SK-N-SH (cell line): ENCODE measurements at regions not wholly inside any gene's neighbourhood (a gene's known extent, or its start where the extent isn't known, plus 50 kb on each side); places are given as distances from the start of the nearest gene placed in this dataset.

Source experiments
- CTCF ChIA-PET: fragments of 300-600, 350-600 bp; formaldehyde crosslinking; extraction: SDS; loops from one replicate; lab custom pipeline; 2021; lab: Yijun Ruan, JAX
- POLR2A ChIA-PET: fragments of 350-600 bp; sonication (Branson Sonifier 250); formaldehyde crosslinking; extraction: SDS; loops from one replicate; lab custom pipeline; 2020; ENCODE audit warnings: antibody characterized with exemption, inconsistent platforms; lab: Yijun Ruan, JAX
- DNase-seq: peaks from one replicate; pipeline ENCODE4 v3.0.0; 2012
- H2AFZ ChIP-seq: fragments of 200-600 bp; sonication (generic); 2 replicates; pipeline ENCODE4 v1.8.1; 2016; ENCODE audit warnings: antibody characterized with exemption, mild to moderate bottlenecking, low read depth
- H3F3A ChIP-seq: fragments of 200-600 bp; sonication (generic); replicated peaks from 2 replicates; pipeline ENCODE3; 2016; ENCODE audit warnings: antibody characterized with exemption, mild to moderate bottlenecking; ENCODE audit not compliant: insufficient read depth
- H3K27ac ChIP-seq, 2 experiments: fragments of 200-500 bp in 1 of 2; fragments of 200-600 bp in 1 of 2; sonication (Bioruptor generic) in 1 of 2; sonication (generic), shearing (Covaris generic) in 1 of 2; 2 replicates each; pipeline versions ENCODE4 v1.5.1 to v1.6.1; 2014 to 2016; ENCODE audit warnings: low read depth in 2 of 2, inconsistent platforms in 1 of 2, low read length in 1 of 2, mild to moderate bottlenecking in 1 of 2, mixed read lengths in 1 of 2
- H3K27me3 ChIP-seq: fragments of 200-600 bp; sonication (generic), shearing (Covaris generic); 2 replicates; pipeline ENCODE4 v1.6.1; 2016; ENCODE audit warnings: mixed run types; ENCODE audit not compliant: insufficient read depth
- H3K36me3 ChIP-seq, 2 experiments: fragments of 200-500 bp in 1 of 2; fragments of 200-600 bp in 1 of 2; sonication (Bioruptor generic) in 1 of 2; sonication (generic) in 1 of 2; replicated peaks in 1 of 2; 2 replicates each; pipeline versions ENCODE3 to v1.5.1; 2014 to 2016; ENCODE audit warnings: low read length in 1 of 2, mild to moderate bottlenecking in 1 of 2; ENCODE audit not compliant: insufficient read depth in 2 of 2, control insufficient read depth in 1 of 2
- H3K4me1 ChIP-seq, 2 experiments: fragments of 200-500 bp in 1 of 2; fragments of 200-600 bp in 1 of 2; sonication (Bioruptor generic) in 1 of 2; sonication (generic), shearing (Covaris generic) in 1 of 2; 2 replicates each; pipeline versions ENCODE4 v1.5.1 to v1.6.1; 2014 to 2016; ENCODE audit warnings: low read depth in 1 of 2, low read length in 1 of 2, mixed run types in 1 of 2; ENCODE audit not compliant: insufficient read depth in 2 of 2, control insufficient read depth in 1 of 2
- H3K4me2 ChIP-seq: fragments of 200-600 bp; sonication (generic), shearing (Covaris generic); 2 replicates; pipeline ENCODE4 v1.6.1; 2017; ENCODE audit warnings: mixed run types
- H3K4me3 ChIP-seq, 2 experiments: fragments of 200-500 bp in 1 of 2; fragments of 200-600 bp in 1 of 2; sonication (Bioruptor generic) in 1 of 2; sonication (generic), shearing (Covaris generic) in 1 of 2; 2 replicates each; pipeline versions ENCODE4 v1.5.1 to v1.8.1; 2014 to 2016; ENCODE audit warnings: low read depth in 2 of 2, inconsistent platforms in 1 of 2, low read length in 1 of 2, mild to moderate bottlenecking in 1 of 2, mixed read lengths in 1 of 2, moderate library complexity in 1 of 2
- H3K79me2 ChIP-seq: fragments of 200-600 bp; sonication (generic); 2 replicates; pipeline ENCODE4 v1.8.1; 2017; ENCODE audit warnings: mild to moderate bottlenecking; ENCODE audit not compliant: insufficient read depth
- H3K9ac ChIP-seq: fragments of 200-600 bp; sonication (generic); 2 replicates; pipeline ENCODE4 v1.6.1; 2017; ENCODE audit warnings: mixed run types
- H3K9me2 ChIP-seq: fragments of 200-600 bp; sonication (generic); 2 replicates; pipeline ENCODE4 v1.6.1; 2017; ENCODE audit warnings: mixed run types
- H3K9me3 ChIP-seq: fragments of 200-600 bp; sonication (generic); 2 replicates; pipeline ENCODE4 v1.6.1; 2017; ENCODE audit warnings: mixed run types, mild to moderate bottlenecking, moderate library complexity
- H4K20me1 ChIP-seq: fragments of 200-600 bp; sonication (generic); 2 replicates; pipeline ENCODE4 v1.6.1; 2017; ENCODE audit warnings: mild to moderate bottlenecking, mixed run types; ENCODE audit not compliant: insufficient read depth
- CHD2 ChIP-seq: fragments of 150-350 bp; IDR thresholded peaks from 2 replicates; pipeline ENCODE4 v1.6.1; 2018; ENCODE audit warnings: low read length; ENCODE audit not compliant: partially characterized antibody
- CTCF ChIP-seq: fragments of 200-600 bp; sonication (generic); IDR thresholded peaks from 2 replicates; pipeline ENCODE4 v1.6.1; 2017; ENCODE audit warnings: antibody characterized with exemption, mild to moderate bottlenecking, moderate library complexity
- EP300 ChIP-seq, 2 experiments: IDR thresholded peaks; 2 replicates each; pipeline versions ENCODE4 v1.4.0 to v1.6.1; 2012; ENCODE audit warnings: borderline replicate concordance in 1 of 2, low read depth in 1 of 2, low read length in 1 of 2
- EZH2phosphoT487 ChIP-seq: fragments of 200-600 bp; sonication (generic); IDR thresholded peaks from 2 replicates; pipeline ENCODE4 v1.6.1; 2017; ENCODE audit warnings: low read depth, mixed run types, mild to moderate bottlenecking, antibody characterized with exemption, moderate library complexity, borderline replicate concordance
- FOXJ3 ChIP-seq: sonication (generic); formaldehyde crosslinking; IDR thresholded peaks from 2 replicates; pipeline ENCODE4 v1.5.1; 2020; ENCODE audit warnings: mild to moderate bottlenecking, missing genetic modification reagents
- FOXM1 ChIP-seq: IDR thresholded peaks from 2 replicates; pipeline ENCODE4 v1.4.0; 2012; ENCODE audit warnings: low read depth, mild to moderate bottlenecking
- GABPA ChIP-seq: IDR thresholded peaks from 2 replicates; pipeline ENCODE4 v1.4.0; 2012; ENCODE audit warnings: low read depth, mild to moderate bottlenecking
- IRF3 ChIP-seq: fragments of 150-350 bp; IDR thresholded peaks from 2 replicates; pipeline ENCODE4 v1.6.1; 2016; ENCODE audit warnings: mild to moderate bottlenecking, low read depth, low read length
- MXI1 ChIP-seq: IDR thresholded peaks from 2 replicates; pipeline ENCODE4 v1.6.1; 2012; ENCODE audit warnings: mild to moderate bottlenecking, low read depth, low read length, improper control_type of control experiment
- NFIC ChIP-seq: IDR thresholded peaks from 2 replicates; pipeline ENCODE4 v1.4.0; 2012; ENCODE audit warnings: borderline replicate concordance
- NRF1 ChIP-seq: IDR thresholded peaks from 2 replicates; pipeline ENCODE4 v1.6.1; 2012; ENCODE audit warnings: low read depth, mild to moderate bottlenecking, low read length
- PBX3 ChIP-seq: IDR thresholded peaks from 2 replicates; pipeline ENCODE4; 2012
- RAD21 ChIP-seq: IDR thresholded peaks from 2 replicates; pipeline ENCODE4 v1.6.1; 2012; ENCODE audit warnings: mild to moderate bottlenecking, low read length
- RCOR1 ChIP-seq: fragments of 150-350 bp; IDR thresholded peaks from 2 replicates; pipeline ENCODE4 v1.6.1; 2017; ENCODE audit warnings: antibody characterized with exemption, low read length
- RFX5 ChIP-seq: IDR thresholded peaks from 2 replicates; pipeline ENCODE4 v1.6.1; 2012; ENCODE audit warnings: mild to moderate bottlenecking, improper control_type of control experiment, low read length
- RXRA ChIP-seq: IDR thresholded peaks from 2 replicates; pipeline ENCODE4 v1.4.0; 2012; ENCODE audit warnings: low read depth, mild to moderate bottlenecking, borderline replicate concordance
- SMC3 ChIP-seq: IDR thresholded peaks from 2 replicates; pipeline ENCODE4 v1.6.1; 2012; ENCODE audit warnings: low read depth, low read length, improper control_type of control experiment
- TAF1 ChIP-seq: IDR thresholded peaks from 2 replicates; pipeline ENCODE4 v1.6.1; 2012; ENCODE audit warnings: low read depth, mild to moderate bottlenecking, low read length, moderate library complexity, borderline replicate concordance
- TCF12 ChIP-seq: IDR thresholded peaks from 2 replicates; pipeline ENCODE4 v1.4.0; 2012
- TEAD4 ChIP-seq: IDR thresholded peaks from 2 replicates; pipeline ENCODE4 v1.4.0; 2012; ENCODE audit warnings: mild to moderate bottlenecking, borderline replicate concordance; ENCODE audit not compliant: insufficient read depth
- USF1 ChIP-seq: IDR thresholded peaks from 2 replicates; pipeline ENCODE4 v1.4.0; 2012; ENCODE audit warnings: low read depth, borderline replicate concordance
- YY1 ChIP-seq: IDR thresholded peaks from 2 replicates; pipeline ENCODE4 v1.4.0; 2012; ENCODE audit warnings: low read depth, mild to moderate bottlenecking
- ZBTB33 ChIP-seq: IDR thresholded peaks from 2 replicates; pipeline ENCODE4 v1.4.0; 2012; ENCODE audit warnings: low read depth, borderline replicate concordance
- WGBS: methylation state at CpG from one replicate; pipeline ENCODE4 v1.1.6; 2017; ENCODE audit warnings: low lambda C conversion rate; 5-methylcytosine and 5-hydroxymethylcytosine counted together

- TF ChIP-seq EZH2phosphoT487 (no peak), RXRA (no peak), ZBTB33 (no peak), CHD2 (no peak), MXI1 (no peak), CTCF (no peak), RAD21 (no peak), YY1 (no peak), PBX3 (no peak), FOXJ3 (CRISPR knock-in tag) (no peak), TAF1 (no peak), TCF12 (no peak), FOXM1 (no peak)
- Histone ChIP-seq H2AFZ (no peak overlapping the region), H3K27ac (no peak overlapping the region), H3K36me3 (no peaks in the 10 kb centered on the region), H3K79me2 (no peaks in the 10 kb centered on the region), H3K4me2 (no peak overlapping the region), H3K4me1 (no peaks in the 10 kb centered on the region), H3K9me2 (no peaks in the 10 kb centered on the region), H3K27me3 (no peaks in the 10 kb centered on the region), H3K9ac (no peak overlapping the region), H3K4me3 (no peak overlapping the region), H3F3A (no peaks in the 10 kb centered on the region), H4K20me1 (no peaks in the 10 kb centered on the region), H3K9me3 (no peaks in the 10 kb centered on the region; the same call in 1 of the 2 replicates)
- no peak for DNase-seq
- WGBS: 58% methylated on average over 3 of the region's 3 CpGs
- POLR2A ChIA-PET: no interaction called here
- CTCF ChIA-PET: no interaction called here
Observed at GRCh38 chr4:32503241-32503640, 1783.1 kb downstream of the PCDH7 start.

- WGBS: 5% methylated on average over 2 of the region's 2 CpGs
- DNase-seq: no peak
- H3K9me3 ChIP-seq: no peaks in the 10 kb centered on the region; the same call in 1 of the 2 replicates
- CTCF ChIA-PET: no interaction called here
- no peak overlapping the region for H3K4me2 ChIP-seq
- no peak overlapping the region for H3K4me3 ChIP-seq
- no peaks in the 10 kb centered on the region for H3K79me2 ChIP-seq
- H3F3A ChIP-seq: no peaks in the 10 kb centered on the region
- no peaks in the 10 kb centered on the region for H3K9me2 ChIP-seq
- POLR2A ChIA-PET: no interaction called here
- no peak overlapping the region for H3K27ac ChIP-seq
- no peak overlapping the region for H2AFZ ChIP-seq
- H4K20me1 ChIP-seq: no peaks in the 10 kb centered on the region
- no peaks in the 10 kb centered on the region for H3K4me1 ChIP-seq
- H3K9ac ChIP-seq: no peak overlapping the region
- no peaks in the 10 kb centered on the region for H3K36me3 ChIP-seq
- no peaks in the 10 kb centered on the region for H3K27me3 ChIP-seq
- TF ChIP-seq EZH2phosphoT487 (no peak), NRF1 (no peak), RXRA (no peak), IRF3 (no peak), EP300 (IDR thresholded peaks at IDR 0.05; ENCODE audit: borderline replicate concordance in 1 of 2, low read depth in 1 of 2, low read length in 1 of 2) (no peak), TAF1 (no peak), GABPA (no peak), RFX5 (no peak), USF1 (no peak), RCOR1 (no peak), TCF12 (no peak), FOXJ3 (CRISPR knock-in tag) (no peak), NFIC (no peak), CHD2 (no peak), TEAD4 (no peak), SMC3 (no peak)
Observed at GRCh38 chr4:32506067-32506466, 1785.9 kb downstream of the PCDH7 start.
